Middle frontal gyrus (tissue), 1 donor: ENCODE measurements at regions not wholly inside any gene's neighbourhood (a gene's known extent, or its start where the extent isn't known, plus 50 kb on each side); places are given as distances from the start of the nearest gene placed in this dataset.
"Not testable (repeated sequence)": the region's sequence is repeated elsewhere in the genome, so short reads cannot be mapped to it uniquely, and the experiment has no call there.

ENCODE experiments used
- DNase-seq: peaks from one replicate; pipeline ENCODE4 v3.0.0-alpha.2; 2015; ENCODE audit warnings: low spot score; ENCODE audit errors: extremely low spot score

GRCh38 chr1:213772128-213773063, 215.4 kb upstream of the PROX1 start:
- no peak for DNase-seq

GRCh38 chr1:213773975-213774374, 213.8 kb upstream of the PROX1 start:
- DNase-seq = no peak

- DNase-seq = no peak
Observed at GRCh38 chr1:213776969-213777368, 210.8 kb upstream of the PROX1 start.

GRCh38 chr1:213779228-213779627, 208.5 kb upstream of the PROX1 start:
- DNase-seq = no peak

GRCh38 chr1:213782941-213783672, 204.7 kb upstream of the PROX1 start:
- no peak for DNase-seq

GRCh38 chr1:213783893-213784292, 203.9 kb upstream of the PROX1 start:
- DNase-seq = no peak

GRCh38 chr1:213786683-213787082, 201.1 kb upstream of the PROX1 start:
- DNase-seq = no peak

- no peak for DNase-seq
Observed at GRCh38 chr1:213790565-213790964, 197.2 kb upstream of the PROX1 start.

GRCh38 chr1:213793482-213794067, 194.2 kb upstream of the PROX1 start:
- DNase-seq = no peak

GRCh38 chr1:213796525-213796924, 191.2 kb upstream of the PROX1 start:
- DNase-seq = no peak

GRCh38 chr1:213808288-213808687, 179.5 kb upstream of the PROX1 start:
- not testable (repeated sequence) for DNase-seq

GRCh38 chr1:213817156-213817555, 170.6 kb upstream of the PROX1 start:
- DNase-seq = no peak

- no peak for DNase-seq
Observed at GRCh38 chr1:213820362-213821149, 167.2 kb upstream of the PROX1 start.

- no peak for DNase-seq
Observed at GRCh38 chr1:213821175-213821942, 166.4 kb upstream of the PROX1 start.

- no peak for DNase-seq
Observed at GRCh38 chr1:213821943-213822334, 165.8 kb upstream of the PROX1 start.

GRCh38 chr1:213826891-213827290, 160.9 kb upstream of the PROX1 start:
- no peak for DNase-seq

- no peak for DNase-seq
Observed at GRCh38 chr1:213828867-213829266, 158.9 kb upstream of the PROX1 start.

- DNase-seq = no peak
Observed at GRCh38 chr1:213829780-213830179, 158.0 kb upstream of the PROX1 start.

GRCh38 chr1:213830371-213830770, 157.4 kb upstream of the PROX1 start:
- no peak for DNase-seq

GRCh38 chr1:213840575-213840974, 147.2 kb upstream of the PROX1 start:
- DNase-seq = no peak

- no peak for DNase-seq
Observed at GRCh38 chr1:213844632-213845031, 143.1 kb upstream of the PROX1 start.
